Thoracic aorta (tissue), 2 donors: ENCODE measurements at regions not wholly inside any gene's neighbourhood (a gene's known extent, or its start where the extent isn't known, plus 50 kb on each side); places are given as distances from the start of the nearest gene placed in this dataset.

ENCODE experiments used
- ATAC-seq: fragments of 150-250 bp; one replicate; pipeline ENCODE4 v1.8.0; 2017; ENCODE audit warnings: low read depth; ENCODE audit not compliant: insufficient number of reproducible peaks, low FRiP score
- DNase-seq: peaks from one replicate; pipeline ENCODE4 v3.0.0-alpha.2; 2020; ENCODE audit warnings: low spot score
- H3K27ac ChIP-seq, 2 donors: fragments of 200-600 bp; sonication (generic); 1 replicate in 1 of 2; 2 replicates in 1 of 2; pipeline ENCODE4 v1.5.1; 2016; ENCODE audit warnings: mild to moderate bottlenecking in 2 of 2, moderate library complexity in 2 of 2
- H3K27me3 ChIP-seq: fragments of 200-600 bp; sonication (generic); replicated peaks from 2 replicates; pipeline ENCODE4 v1.6.0; 2016; ENCODE audit warnings: mild to moderate bottlenecking; ENCODE audit not compliant: insufficient read depth
- H3K36me3 ChIP-seq: fragments of 200-600 bp; sonication (generic); one replicate; pipeline ENCODE4 v1.5.1; 2016
- H3K4me1 ChIP-seq, 2 donors: fragments of 200-600 bp; sonication (generic); 1 replicate in 1 of 2; 2 replicates in 1 of 2; pipeline versions ENCODE4 v1.5.1 to v1.6.0; 2016; ENCODE audit warnings: low read depth in 2 of 2, mild to moderate bottlenecking in 1 of 2; ENCODE audit not compliant: control insufficient read depth in 1 of 2
- H3K4me3 ChIP-seq: fragments of 200-600 bp; sonication (generic); 2 replicates; pipeline ENCODE4 v1.5.1; 2016; ENCODE audit warnings: mild to moderate bottlenecking
- H3K9me3 ChIP-seq: fragments of 200-600 bp; sonication (generic); 2 replicates; pipeline ENCODE4 v1.5.1; 2016
- CTCF ChIP-seq: fragments of 200-600 bp; sonication (generic); IDR thresholded peaks from one replicate; pipeline ENCODE4 v1.5.1; 2019; ENCODE audit warnings: antibody characterized with exemption

- Histone ChIP-seq H3K36me3 (no peaks in the 10 kb centered on the region), H3K27ac (no peak overlapping the region), H3K4me3 (no peak overlapping the region), H3K9me3 (no peaks in the 10 kb centered on the region), H3K27me3 (no peaks in the 10 kb centered on the region), H3K4me1 (no peaks in the 10 kb centered on the region)
- ATAC-seq (no peak), DNase-seq (no peak)
- TF ChIP-seq CTCF: no peak
Measured at GRCh38 chr16:65825191-65825856, 541.2 kb upstream of the CDH5 start.

- Histone ChIP-seq H3K36me3 (no peaks in the 10 kb centered on the region), H3K4me3 (no peak overlapping the region), H3K9me3 (no peaks in the 10 kb centered on the region), H3K27me3 (no peaks in the 10 kb centered on the region), H3K4me1 (no peaks in the 10 kb centered on the region), H3K27ac (no peak overlapping the region)
- no peak for TF ChIP-seq CTCF
- ATAC-seq (no peak), DNase-seq (no peak)
Measured at GRCh38 chr16:65822148-65822547, 544.3 kb upstream of the CDH5 start.

- no peak for DNase-seq
Measured at GRCh38 chr16:65819136-65819898, 547.2 kb upstream of the CDH5 start.

GRCh38 chr16:65817799-65818198 lies 548.7 kb upstream of the CDH5 start:
- Histone ChIP-seq H3K4me1 (no peaks in the 10 kb centered on the region), H3K27ac (no peak overlapping the region), H3K36me3 (no peaks in the 10 kb centered on the region), H3K9me3 (no peaks in the 10 kb centered on the region), H3K27me3 (no peaks in the 10 kb centered on the region), H3K4me3 (no peak overlapping the region)
- no peak for DNase-seq
- no peak for TF ChIP-seq CTCF
- ATAC-seq: no peak

More at GRCh38 chr16:65819136-65819898, 547.2 kb upstream of the CDH5 start:
- no peak for TF ChIP-seq CTCF
- H3K4me1 ChIP-seq: no peaks in the 10 kb centered on the region
- no peak overlapping the region for H3K27ac ChIP-seq
- no peak overlapping the region for H3K4me3 ChIP-seq
- no peaks in the 10 kb centered on the region for H3K27me3 ChIP-seq
- no peak for ATAC-seq
- no peaks in the 10 kb centered on the region for H3K9me3 ChIP-seq
- H3K36me3 ChIP-seq: no peaks in the 10 kb centered on the region

- ATAC-seq: no peak
- no peak overlapping the region for H3K4me3 ChIP-seq
- no peak for TF ChIP-seq CTCF
- DNase-seq: no peak
- no peaks in the 10 kb centered on the region for H3K9me3 ChIP-seq
- no peaks in the 10 kb centered on the region for H3K4me1 ChIP-seq
- H3K27me3 ChIP-seq: no peaks in the 10 kb centered on the region
- H3K36me3 ChIP-seq: no peaks in the 10 kb centered on the region
- no peak overlapping the region for H3K27ac ChIP-seq
Measured at GRCh38 chr16:65817066-65817465, 549.4 kb upstream of the CDH5 start.
